Inflammatory macrophage (primary cell): ENCODE measurements at regions not wholly inside any gene's neighbourhood (a gene's known extent, or its start where the extent isn't known, plus 50 kb on each side); places are given as distances from the start of the nearest gene placed in this dataset.
"Not testable (repeated sequence)": the region's sequence is repeated elsewhere in the genome, so short reads cannot be mapped to it uniquely, and the experiment has no call there.

Experiments used
- DNase-seq, 2 donors: peaks; one replicate each; pipeline ENCODE4 v3.0.0-alpha.2; 2020 to 2022

DNA sequence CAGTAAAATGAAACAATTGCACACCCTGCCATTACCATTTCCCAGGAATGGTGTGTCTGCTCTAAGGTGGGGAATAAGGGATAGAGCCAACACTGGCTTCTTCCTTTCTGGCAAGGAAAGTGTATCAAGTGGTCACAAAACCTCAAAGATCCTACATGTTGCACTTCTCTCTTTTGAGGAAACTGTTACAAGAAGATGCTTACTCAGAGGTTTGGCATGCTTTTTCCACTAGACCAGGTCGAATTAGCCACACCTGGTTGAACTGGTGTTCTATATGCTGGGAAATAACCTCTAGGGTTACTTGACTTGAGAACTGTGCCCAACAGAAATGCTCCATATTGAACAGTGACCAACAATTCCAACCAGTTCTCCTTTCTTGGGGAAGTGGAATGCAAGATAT lies 102.9 kb downstream of the LRRN1 start:
- DNase-seq = no peak

DNA sequence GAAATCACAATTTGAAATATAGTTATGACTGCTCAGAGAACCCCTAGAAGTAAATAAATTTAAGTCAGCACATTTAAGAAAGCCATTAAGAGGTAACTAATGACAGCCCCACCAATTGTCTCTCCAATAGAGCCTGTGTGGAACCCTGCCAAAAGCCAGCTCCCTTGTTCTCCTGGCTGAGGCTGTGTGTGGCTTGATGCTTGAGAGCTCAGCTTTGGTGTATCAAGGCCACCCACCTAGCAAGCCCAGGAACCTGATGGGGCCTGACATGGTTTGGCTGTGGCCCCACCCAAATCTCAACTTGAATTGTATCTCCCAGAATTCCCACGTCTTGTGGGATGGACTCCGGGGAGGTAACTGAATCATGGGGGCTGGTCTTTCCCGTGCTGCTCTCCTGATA lies 106.9 kb downstream of the LRRN1 start:
- no peak for DNase-seq

DNA sequence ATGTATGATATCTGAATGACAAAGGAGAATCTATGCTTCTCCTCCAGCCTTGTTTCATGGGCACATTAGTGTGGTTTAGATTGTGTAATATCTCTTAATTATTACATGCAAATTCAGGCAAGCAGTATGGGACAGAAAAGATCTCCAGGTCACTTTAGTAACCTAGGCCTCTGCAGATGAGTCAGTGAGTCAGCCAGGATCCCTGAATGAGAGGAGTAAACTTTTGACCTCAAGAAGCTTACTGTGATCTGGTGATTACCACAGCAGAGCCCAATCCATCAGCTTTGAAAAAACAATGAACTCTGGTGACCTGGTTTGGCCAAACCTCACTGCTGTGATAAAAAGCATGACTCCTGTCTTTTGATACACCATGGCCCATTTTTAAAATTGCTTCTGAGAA lies 107.8 kb downstream of the LRRN1 start:
- DNase-seq = peak in 1 of 2 donors; percentile 6

DNA sequence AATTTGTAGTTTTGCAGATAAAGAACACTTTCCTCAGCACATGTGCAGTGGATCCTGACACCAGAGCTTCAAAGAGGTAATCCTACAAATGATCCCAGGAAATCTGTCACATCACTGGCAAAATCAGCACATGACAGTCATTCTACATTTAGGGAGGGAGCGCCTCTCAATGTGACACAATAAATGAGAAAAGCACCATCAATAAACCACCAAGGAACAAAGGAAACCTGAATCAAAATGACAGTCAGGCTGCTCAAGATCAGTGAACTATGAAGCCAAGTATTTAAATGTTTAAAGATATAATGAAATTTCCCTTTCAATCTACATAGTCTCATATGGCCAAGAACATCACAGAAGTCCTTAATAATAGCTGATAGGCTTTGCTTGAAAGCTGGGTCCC lies 119.5 kb downstream of the LRRN1 start:
- no peak for DNase-seq

DNA sequence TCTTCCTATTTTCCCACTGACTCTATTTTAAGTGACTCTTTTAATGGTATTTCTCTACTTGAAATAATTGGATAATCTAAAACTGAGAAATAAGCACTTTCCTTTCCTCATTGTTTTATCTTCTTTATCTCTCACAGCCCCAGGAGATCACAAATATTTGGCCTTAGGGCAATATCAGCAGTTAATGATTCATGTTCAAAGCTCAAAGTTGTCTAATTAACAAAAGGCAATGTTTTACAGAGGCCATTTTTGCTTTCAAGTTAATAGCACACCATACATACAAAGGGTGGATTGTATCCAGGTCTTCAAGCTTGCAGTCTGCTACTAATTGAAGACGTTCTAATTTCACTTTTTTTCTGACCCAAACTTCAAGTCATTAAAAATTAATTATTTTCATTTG lies 120.1 kb downstream of the LRRN1 start:
- DNase-seq = no peak

DNA sequence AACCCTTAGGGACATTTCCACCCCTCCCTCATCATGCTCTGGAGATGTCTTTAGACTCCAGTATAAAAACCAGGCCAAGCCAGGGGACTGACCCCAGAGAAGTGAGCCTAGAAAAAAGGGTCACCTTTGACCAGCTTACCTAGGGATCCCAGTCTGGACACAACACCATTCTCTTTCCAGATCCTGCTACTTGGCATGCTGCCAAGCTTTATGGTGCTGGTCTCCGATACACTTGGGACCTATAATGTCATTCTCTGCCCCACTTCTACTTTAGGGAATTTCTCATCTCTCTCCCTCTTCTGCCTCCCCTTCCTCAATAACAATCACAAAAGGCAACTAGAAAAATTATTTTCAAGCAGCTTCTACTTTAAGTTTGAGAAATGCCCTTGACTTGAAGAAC lies 124.4 kb downstream of the LRRN1 start:
- DNase-seq = no peak

DNA sequence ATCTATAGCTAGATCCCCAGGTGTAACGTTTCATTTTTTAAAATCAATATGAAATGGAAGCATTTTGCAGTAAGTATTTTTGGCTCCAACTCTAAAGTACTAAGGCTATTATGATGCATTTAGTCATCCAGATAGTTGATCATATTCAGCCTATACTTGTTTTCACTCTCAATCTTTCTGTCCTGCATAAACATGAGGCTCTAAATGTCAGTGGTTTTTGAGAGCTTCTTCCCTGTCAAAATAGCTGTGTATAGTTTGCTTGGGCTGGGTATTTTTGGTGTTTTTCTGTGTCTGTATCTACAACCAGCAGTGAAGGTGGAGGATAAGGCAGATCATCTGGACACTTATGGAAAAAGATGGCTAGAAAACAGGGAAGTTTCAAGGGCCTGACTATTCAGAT lies 128.0 kb downstream of the LRRN1 start:
- no peak for DNase-seq

DNA sequence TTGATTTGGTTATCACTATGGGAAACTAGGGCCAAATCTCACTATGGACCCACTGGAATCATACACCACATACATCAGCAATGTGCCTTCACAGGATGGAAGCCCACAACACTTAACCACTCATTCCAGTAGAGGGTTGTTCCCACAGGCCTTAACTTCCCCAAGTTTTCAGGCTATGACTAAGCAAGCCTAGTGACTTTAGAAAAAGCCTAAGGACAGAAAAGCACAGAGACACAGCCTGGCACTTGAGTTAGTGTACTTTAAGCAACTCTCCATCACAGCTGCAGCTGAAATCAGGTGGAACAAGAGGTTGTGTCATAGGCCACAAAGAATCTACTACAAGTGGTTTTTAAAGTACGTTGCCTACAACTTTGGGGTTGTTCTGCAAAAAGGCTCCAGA lies 128.7 kb downstream of the LRRN1 start:
- DNase-seq = no peak

DNA sequence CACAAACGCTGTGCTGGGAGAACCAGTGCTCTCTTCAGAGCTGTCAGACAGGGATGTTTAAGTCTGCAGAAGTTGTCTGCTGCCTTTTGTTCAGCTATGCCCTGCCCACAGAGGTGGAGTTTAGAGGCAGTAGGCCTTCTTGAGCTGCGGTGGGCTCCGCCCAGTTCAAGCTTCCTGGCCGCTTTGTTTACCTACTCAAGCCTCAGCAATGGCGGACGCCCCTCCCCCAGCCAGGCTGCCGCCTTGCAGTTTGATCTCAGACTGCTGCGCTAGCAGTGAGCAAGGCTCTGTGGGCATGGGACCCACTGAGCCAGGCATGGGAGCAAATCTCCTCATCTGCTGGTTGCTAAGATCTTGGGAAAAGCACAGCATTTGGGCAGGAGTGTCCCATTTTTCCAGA lies 142.1 kb downstream of the LRRN1 start:
- DNase-seq = not testable (repeated sequence)

DNA sequence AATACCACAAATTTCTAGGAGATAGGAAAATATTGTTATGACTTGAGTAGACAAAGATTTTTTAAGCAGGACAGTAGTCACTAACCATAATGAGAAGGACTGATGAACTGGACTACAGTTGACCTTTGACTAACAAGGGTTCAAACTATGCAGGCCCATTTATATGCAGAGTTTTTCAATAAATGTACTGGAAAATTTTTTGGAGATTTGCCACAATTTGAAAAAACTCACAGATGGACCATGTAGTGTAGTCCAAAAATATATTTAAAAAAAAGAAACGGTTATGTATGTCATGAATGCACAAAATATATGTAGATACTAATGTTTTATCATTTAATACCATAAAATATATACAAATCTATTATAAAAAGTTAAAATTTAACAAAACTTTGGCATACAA lies 151.8 kb downstream of the LRRN1 start:
- no peak for DNase-seq

DNA sequence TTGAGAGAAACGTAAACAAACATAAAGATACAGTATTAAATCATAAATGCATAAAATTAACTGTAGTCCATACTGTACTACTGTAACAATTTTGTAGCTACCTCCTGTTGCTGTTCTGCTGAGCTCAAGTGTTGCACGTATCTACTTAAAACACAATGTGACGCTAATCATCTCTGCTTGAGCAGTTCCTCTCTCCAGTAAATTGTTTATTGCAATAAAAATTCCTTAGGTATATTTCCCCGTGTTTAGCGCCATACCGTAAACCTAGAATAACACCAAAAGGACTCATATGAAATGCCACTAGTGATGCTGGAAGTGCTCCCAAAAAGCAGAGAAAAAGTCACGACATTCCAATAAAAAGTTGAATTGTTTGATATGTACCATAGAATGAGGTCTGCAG lies 152.3 kb downstream of the LRRN1 start:
- DNase-seq = no peak

DNA sequence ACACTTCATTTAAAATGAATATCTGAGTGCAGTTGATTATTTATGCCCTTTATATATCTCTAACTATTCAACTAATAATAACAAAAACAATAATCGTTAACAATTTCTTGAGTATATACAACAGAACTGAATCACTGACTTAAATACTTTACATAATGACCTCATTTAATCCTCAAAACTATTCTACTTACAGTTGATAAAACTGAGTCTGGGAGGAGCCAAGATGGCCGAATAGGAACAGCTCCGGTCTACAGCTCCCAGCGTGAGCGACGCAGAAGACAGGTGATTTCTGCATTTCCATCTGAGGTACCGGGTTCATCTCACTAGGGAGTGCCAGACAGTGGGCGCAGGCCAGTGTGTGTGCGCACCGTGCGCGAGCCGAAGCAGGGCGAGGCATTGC lies 163.6 kb downstream of the LRRN1 start:
- not testable (repeated sequence) for DNase-seq

DNA sequence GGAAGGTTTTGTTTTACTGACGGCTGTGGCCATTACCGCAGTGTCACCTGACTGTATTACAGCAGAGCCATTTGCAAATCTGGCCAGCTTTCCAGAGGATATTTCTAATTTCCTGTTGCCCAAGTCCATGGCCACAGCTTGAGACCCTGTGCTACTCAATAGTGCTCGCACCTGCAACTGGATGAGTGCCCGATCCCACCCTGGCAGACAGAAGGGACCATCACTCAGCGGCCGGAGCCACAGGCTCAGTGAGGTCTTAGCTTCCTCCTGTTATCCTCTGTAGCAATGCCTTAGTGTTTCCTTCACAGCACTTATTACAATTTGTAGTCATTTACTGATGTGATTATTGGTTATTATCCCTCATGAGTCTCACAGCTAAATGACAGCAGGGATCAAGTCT lies 184.8 kb downstream of the LRRN1 start:
- no peak for DNase-seq

DNA sequence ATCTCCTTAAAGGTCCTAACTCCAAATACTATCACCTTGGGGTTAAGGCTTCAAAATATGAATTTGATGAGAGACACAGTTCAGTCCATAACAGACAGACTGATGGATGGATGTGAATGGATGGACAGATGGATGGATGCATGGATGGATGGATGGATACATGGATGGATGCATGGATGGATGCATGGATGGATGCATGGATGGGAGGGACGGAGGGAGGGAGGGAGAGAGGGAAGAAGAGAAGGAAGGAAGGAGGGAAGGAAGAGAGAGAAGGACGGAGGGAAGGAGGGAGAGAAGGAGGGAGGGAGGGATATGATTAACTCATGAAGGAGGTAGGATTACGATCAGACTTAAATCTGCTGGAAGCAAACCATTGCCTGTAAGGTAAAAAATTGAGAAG lies 192.4 kb downstream of the LRRN1 start:
- no peak for DNase-seq

DNA sequence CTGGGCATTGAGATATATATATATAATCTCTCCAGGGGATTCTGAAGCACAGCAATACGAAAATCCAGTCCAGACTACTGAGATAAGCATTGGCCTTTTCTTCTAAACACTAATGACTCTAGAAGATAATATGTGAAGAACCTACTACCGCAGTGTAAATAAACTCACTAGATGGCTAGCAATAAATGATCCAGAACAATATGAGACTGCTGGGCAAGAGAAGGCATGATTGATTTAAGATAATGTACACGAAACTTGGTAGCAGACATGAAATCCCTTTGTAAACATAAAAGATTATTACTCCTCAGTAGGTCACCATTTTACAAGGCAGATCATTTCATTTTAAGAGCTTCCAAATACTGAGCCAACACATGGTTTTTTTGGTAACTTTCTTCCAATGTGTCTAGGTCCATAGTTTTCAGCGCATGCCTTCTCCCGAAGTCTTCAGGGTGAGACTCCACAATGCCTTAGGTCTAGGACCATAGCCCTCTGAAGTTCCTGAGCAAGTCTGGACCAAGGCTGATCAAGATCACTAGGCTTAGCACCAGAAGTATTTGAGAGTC lies 193.2 kb downstream of the LRRN1 start:
- no peak for DNase-seq

DNA sequence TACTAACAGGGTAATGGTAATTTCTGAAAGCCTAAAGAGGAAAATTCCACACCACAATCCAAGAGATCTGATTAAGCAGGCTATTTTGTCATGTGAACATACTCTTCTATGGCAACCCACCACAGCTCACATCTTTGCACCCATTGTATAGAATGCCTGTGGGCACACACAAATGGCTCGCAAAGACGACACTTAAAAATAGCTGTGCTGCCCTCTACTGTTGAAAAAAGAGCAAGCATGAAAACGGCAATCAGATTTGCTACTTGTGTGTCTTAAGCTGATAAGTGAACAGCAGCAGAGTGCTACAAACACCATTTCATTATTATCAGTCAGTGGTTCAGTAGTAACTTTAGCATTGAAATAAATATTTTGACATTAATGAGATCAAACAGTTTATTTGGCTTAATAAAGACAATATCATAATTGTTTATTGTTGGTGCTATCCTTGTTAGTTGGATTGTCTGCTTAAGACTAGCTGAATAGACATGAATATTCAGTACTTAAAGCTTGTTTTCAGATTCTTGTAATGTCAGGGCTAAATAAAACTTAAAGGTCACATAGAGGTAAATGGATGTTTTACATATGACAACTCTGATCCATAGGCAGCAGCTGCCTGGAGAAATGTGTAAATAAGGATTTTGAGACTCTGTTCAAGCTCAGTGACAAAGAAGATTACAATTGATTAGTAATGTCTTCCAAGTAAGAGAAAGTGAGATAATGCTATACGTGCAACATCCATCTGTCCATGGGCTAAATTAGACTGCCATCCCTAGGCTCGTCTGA lies 199.1 kb downstream of the LRRN1 start:
- peak; percentile 62 to 65 for DNase-seq

DNA sequence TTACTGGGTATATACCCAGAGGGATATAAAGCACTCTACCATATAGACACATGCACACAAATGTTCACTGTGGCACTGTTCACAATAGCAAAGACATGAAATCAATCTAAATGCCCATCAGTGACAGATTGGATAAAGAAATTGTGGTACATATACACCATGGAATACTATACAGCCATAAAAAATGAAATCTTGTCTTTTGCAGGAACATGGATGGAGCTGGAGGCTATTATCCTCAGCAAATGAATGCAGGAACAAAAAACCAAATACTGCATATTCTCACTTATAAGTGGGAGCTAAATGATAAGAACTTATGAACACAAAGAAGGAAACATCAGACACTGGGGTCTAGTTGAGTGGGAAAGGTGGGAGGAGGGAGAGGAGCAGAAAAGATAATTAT lies 200.1 kb downstream of the LRRN1 start:
- not testable (repeated sequence) for DNase-seq

DNA sequence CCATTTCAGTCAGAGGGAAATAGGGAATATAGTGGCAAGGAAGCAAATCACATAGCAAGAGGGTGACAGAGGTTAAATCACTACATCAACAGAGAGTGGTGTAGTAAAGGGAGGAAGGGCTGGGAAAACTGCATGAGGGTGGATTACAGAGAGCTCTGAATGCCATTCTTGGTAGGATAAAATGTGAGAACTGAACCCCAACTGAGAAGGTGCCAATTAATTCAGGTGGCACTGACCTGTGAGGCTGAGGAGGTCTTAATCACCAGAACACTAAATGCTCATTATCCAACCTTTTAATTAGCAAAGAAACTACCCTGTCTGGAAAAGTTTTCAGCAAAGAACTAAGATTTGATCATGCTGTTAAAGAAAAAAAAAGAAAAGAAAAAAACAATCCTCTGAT lies 202.7 kb downstream of the LRRN1 start:
- no peak for DNase-seq

DNA sequence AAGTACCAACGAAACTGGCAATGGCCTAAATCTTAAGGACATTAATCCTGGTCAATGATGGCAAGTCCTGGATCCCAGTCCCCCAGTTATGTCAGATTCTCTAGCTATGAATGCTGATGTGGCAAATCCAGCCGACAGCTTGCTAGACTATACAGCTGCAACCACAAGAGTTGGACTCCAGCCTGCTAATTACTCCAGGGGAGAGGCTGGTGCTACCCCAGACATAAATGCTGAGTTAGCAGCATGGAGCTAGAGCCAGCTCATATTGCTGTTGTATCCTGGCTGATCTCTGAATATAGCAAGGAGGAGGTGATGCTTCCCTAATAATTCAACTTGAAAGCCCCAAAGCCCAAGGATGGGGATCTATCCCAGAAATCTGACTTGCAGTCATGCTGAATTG lies 207.1 kb downstream of the LRRN1 start:
- DNase-seq = no peak

DNA sequence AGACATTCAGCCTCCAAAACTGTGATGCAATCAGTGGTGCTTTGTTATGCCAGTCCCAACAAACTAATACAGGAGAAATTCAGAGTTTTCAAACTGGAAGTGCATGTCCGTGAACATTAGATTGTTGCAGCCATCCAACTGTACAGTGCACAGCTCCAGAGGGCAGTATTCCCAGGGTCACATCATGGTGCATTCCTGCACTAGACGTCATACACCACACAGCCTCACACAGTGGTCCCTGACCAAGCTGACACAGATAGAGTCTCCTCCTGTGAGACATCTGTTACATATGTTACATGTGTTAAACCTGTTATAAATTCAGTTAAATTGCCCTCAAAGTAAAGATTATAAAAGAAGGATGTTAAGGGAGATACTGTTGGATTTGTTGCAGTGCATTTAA lies 209.0 kb downstream of the LRRN1 start:
- no peak for DNase-seq

DNA sequence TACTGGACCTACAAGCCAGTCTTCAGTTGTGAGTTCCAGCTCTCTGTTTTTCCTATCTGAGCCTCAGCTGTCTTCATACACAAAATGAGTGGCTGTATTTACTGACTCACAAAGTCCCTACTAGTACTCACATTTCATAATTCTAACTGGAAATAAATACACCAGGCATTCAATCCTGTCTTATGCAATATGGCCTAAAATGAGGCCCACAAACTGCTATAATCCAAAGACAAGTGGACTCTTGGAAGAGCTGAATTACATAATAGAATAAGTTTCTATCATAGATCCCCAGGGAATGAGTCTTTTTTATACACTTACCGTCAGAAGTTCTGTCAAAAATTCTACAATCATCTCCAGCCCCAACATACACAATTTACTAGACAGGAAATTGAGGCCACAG lies 211.9 kb downstream of the LRRN1 start:
- no peak for DNase-seq

DNA sequence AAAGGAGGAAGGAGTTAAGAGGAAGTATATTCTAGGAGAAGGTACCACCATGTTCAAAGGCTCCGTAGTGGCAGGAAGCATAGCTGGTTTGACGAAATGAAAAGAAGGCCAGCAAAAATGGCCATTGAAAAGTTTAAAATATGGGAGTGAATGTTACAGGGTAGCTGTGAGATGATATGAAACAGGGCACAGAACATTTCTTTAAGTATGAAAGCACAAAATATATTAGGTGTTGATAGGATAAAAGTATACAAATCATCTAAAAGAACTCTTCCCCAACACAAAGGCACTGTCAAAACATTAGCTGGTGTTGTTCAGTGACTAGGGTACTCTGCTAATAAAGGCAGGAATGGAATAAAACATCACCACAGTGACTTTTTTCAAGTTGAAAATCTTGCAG lies 216.2 kb downstream of the LRRN1 start:
- no peak for DNase-seq

DNA sequence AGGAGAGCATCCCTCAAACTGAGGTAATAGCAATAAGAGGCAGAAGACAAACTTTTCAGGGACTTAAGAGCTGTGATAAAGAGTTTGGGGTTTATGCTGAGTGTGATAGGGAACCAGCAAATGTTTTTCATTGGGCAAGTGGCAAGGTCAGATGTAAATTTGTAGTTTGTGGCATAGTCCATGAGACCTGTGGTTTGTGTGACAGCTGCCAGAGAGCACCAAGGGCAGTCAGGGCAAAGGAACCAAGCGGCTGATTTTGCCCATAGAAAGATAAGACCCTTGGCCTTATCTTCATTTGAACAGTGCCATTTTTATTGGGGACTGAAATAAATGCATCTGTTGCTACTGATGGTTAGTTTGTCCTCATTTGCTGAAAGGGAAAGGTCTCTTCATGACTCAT lies 220.3 kb downstream of the LRRN1 start:
- DNase-seq = no peak

DNA sequence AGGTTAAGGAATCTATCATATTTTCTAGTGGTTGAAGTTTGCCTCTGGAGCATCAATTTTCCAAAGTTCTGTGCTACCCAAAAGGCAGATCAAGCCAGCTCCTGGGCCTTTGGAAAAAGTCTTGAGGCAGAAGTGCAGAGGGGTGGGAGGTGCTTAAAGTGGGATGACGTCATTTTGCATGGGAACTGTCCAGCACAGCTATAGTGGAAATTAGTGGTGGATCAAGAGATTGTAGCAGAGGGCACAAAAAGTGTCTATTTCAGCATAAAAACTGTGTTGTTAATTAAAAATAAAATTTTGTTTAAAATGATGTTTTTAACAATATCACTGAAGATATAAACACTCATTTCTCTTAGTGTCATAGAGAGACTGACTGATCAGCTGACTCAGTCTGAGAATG lies 221.9 kb downstream of the LRRN1 start:
- DNase-seq = no peak

DNA sequence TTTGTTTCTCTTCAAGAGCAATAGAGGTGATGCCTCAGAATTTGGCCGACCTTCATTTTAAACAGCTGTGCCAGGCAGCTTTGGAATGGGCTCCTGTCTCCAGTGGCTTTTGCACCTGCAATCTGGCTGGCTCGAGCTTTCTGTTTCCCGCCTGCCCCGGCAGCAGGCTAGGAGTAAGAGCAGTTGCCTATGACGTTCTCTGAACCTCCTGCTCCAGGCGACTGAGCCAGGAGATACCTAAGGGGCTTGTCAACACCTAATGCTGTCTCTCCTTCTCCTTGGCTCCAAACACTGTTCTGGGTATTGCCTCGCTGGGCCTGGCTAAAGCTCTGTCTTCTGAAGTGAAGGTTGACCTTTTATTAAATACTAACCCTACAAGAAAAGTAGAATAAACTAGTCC lies 229.9 kb downstream of the LRRN1 start:
- DNase-seq = no peak
